Fibroblast of lung (primary cell): ENCODE measurements at regions not wholly inside any gene's neighbourhood (a gene's known extent, or its start where the extent isn't known, plus 50 kb on each side); places are given as distances from the start of the nearest gene placed in this dataset.
"Not testable (repeated sequence)": the region's sequence is repeated elsewhere in the genome, so short reads cannot be mapped to it uniquely, and the experiment has no call there.

Experiments used
- DNase-seq, 2 donors: peaks; one replicate each; pipeline versions ENCODE4 v3.0.0 to v3.0.0-alpha.2; 2010; ENCODE audit warnings: low read depth in 2 of 2
- H2AFZ ChIP-seq: 2 replicates; pipeline ENCODE4 v1.5.1; 2012; ENCODE audit warnings: low read length, control low read depth, inconsistent platforms
- H3K27ac ChIP-seq: 2 replicates; pipeline ENCODE4 v1.5.1; 2011; ENCODE audit warnings: low read length, control low read depth; ENCODE audit not compliant: insufficient read depth
- H3K27me3 ChIP-seq: 2 replicates; pipeline ENCODE4 v1.5.1; 2011; ENCODE audit warnings: mild to moderate bottlenecking, low read length; ENCODE audit not compliant: control insufficient read depth, insufficient read depth
- H3K36me3 ChIP-seq: 2 replicates; pipeline ENCODE4 v1.5.1; 2011; ENCODE audit warnings: low read length; ENCODE audit not compliant: control insufficient read depth, insufficient read depth
- H3K4me1 ChIP-seq: 2 replicates; pipeline ENCODE4 v1.5.1; 2011; ENCODE audit warnings: low read length; ENCODE audit not compliant: control insufficient read depth, insufficient read depth; ENCODE audit errors: extremely low read depth
- H3K4me2 ChIP-seq: 2 replicates; pipeline ENCODE4 v1.5.1; 2011; ENCODE audit warnings: low read length, control low read depth; ENCODE audit not compliant: insufficient read depth; ENCODE audit errors: extremely low read depth
- H3K4me3 ChIP-seq, 4 experiments: fragments of 200-600 bp in 1 of 4; sonication (generic) in 1 of 4; replicated peaks in 1 of 4; 2 replicates each; pipeline ENCODE4 v1.5.1; 2011 to 2016; ENCODE audit warnings: low read length in 4 of 4, low read depth in 3 of 4, mild to moderate bottlenecking in 3 of 4, control low read depth in 2 of 4, inconsistent platforms in 1 of 4, mixed read lengths in 1 of 4; ENCODE audit not compliant: insufficient read depth in 1 of 4; ENCODE audit errors: control extremely low read depth in 1 of 4
- H3K79me2 ChIP-seq: 2 replicates; pipeline ENCODE4 v1.5.1; 2012; ENCODE audit warnings: mild to moderate bottlenecking, low read length, inconsistent platforms; ENCODE audit not compliant: control insufficient read depth, insufficient read depth
- H3K9ac ChIP-seq: 2 replicates; pipeline ENCODE4 v1.5.1; 2011; ENCODE audit warnings: mild to moderate bottlenecking, low read length, control low read depth; ENCODE audit not compliant: insufficient read depth
- H3K9me3 ChIP-seq: 2 replicates; pipeline ENCODE4 v1.5.1; 2012; ENCODE audit warnings: low read depth, low read length; ENCODE audit not compliant: control insufficient read depth, insufficient read depth
- H4K20me1 ChIP-seq: 2 replicates; pipeline ENCODE4 v1.5.1; 2011; ENCODE audit warnings: low read length; ENCODE audit not compliant: control insufficient read depth, insufficient read depth; ENCODE audit errors: extremely low read depth
- EZH2 ChIP-seq: IDR thresholded peaks from 2 replicates; pipeline ENCODE4 v1.5.1; 2012; ENCODE audit warnings: low read length, control low read depth, mild to moderate bottlenecking; ENCODE audit errors: missing control alignments
- TF ChIP-seq, protein P1 (sequence below), 2 donors: IDR thresholded peaks in 1 of 2; conservative IDR thresholded peaks in 1 of 2; 1 replicate in 1 of 2; 2 replicates in 1 of 2; pipeline ENCODE4 v1.5.1; 2011 to 2012; ENCODE audit warnings: low read length in 2 of 2, control low read depth in 1 of 2, inconsistent platforms in 1 of 2, low read depth in 1 of 2, mild to moderate bottlenecking in 1 of 2

DNA sequence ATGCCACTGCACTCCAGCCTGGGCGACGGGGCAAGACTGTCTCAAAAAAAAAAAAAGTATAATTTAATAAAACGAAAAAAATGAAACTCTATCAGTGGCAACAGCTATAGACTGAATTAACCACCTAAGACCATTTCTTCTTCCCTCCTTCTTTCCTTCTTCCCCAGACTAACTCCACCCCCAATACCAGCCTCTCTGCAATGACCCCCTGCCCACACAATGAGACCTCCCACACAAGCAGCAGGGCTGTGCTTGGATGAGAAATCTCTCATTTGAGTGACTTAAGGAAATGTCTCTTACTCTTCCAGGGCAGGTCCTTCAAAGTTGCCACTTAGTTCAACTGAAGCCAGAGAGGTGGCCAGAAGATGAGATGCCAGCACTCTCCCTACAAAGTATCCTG, 94.5 kb upstream of the SYT6 start:
- no peaks in the 10 kb centered on the region for H3K79me2 ChIP-seq
- TF ChIP-seq, protein P1, sequence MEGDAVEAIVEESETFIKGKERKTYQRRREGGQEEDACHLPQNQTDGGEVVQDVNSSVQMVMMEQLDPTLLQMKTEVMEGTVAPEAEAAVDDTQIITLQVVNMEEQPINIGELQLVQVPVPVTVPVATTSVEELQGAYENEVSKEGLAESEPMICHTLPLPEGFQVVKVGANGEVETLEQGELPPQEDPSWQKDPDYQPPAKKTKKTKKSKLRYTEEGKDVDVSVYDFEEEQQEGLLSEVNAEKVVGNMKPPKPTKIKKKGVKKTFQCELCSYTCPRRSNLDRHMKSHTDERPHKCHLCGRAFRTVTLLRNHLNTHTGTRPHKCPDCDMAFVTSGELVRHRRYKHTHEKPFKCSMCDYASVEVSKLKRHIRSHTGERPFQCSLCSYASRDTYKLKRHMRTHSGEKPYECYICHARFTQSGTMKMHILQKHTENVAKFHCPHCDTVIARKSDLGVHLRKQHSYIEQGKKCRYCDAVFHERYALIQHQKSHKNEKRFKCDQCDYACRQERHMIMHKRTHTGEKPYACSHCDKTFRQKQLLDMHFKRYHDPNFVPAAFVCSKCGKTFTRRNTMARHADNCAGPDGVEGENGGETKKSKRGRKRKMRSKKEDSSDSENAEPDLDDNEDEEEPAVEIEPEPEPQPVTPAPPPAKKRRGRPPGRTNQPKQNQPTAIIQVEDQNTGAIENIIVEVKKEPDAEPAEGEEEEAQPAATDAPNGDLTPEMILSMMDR (conservative IDR thresholded peaks at IDR 0.05 in 1 of 2, IDR thresholded peaks at IDR 0.05 in 1 of 2; ENCODE audit: low read depth in 1 of 2, low read length in 2 of 2), result no peak
- no peak for TF ChIP-seq EZH2
- H3K9me3 ChIP-seq, result no peaks in the 10 kb centered on the region
- H3K36me3 ChIP-seq, result no peaks in the 10 kb centered on the region
- H3K27me3 ChIP-seq, result no peaks in the 10 kb centered on the region
- H4K20me1 ChIP-seq, result no peaks in the 10 kb centered on the region
- no peak overlapping the region for H3K4me3 ChIP-seq
- H3K27ac ChIP-seq, result no peak overlapping the region
- H2AFZ ChIP-seq, result no peak overlapping the region
- no peak for DNase-seq
- H3K9ac ChIP-seq, result no peak overlapping the region
- no peak overlapping the region for H3K4me2 ChIP-seq
- no peaks in the 10 kb centered on the region for H3K4me1 ChIP-seq

DNA sequence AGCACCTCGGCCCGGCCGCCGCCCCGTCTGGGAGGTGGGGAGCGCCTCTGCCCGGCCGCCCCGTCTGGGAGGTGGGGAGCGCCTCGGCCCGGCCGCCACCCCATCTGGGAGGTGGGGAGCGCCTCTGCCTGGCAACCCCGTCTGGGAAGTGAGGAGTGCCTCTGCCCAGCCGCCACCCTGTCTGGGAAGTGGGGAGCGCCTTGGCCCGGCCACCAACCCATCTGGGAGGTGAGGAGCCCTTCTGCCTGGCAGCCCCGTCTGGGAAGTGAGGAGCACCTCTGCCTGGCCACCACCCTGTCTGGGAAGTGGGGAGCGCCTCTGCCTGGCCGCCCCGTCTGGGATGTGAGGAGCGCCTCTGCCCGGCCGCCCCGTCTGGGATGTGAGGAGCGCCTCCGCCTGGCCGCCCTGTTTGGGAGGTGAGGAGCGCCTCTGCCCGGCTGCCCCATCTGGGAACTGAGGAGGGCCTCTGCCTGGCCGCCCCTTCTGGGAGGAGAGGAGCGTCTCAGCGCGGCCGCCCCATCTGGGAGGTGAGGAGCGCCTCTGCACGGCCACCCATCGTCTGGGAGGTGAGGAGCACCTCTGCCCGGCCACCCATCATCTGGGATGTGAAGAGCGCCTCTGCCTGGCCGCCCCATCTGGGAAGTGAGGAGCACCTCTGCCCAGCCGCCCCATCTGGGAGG, 89.0 kb upstream of the SYT6 start:
- not testable (repeated sequence) for H3K9ac ChIP-seq, H4K20me1 ChIP-seq, H3K27ac ChIP-seq, H3K4me2 ChIP-seq, H3K4me3 ChIP-seq, H3K9me3 ChIP-seq, H3K4me1 ChIP-seq, H2AFZ ChIP-seq, H3K27me3 ChIP-seq, H3K36me3 ChIP-seq, DNase-seq, H3K79me2 ChIP-seq

DNA sequence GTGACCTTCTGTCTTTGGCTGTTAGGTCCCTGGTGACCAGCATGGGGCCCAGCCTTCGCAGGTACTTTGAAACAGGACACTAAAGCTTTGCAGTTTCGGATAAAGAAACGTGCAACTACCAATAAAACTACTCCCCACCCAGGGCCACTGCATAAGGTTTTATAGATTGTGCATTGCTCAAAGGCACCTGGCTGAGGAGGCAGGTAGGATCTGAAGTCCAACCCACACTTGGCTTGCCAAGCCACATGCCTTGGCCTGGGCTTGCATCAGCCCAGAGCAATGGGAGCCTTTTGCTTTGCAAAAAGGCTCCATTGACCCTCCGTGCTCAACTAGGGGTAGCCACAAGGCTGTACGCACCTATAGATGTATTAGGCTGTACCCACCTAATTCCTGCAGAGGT, 84.4 kb upstream of the SYT6 start:
- Histone ChIP-seq H2AFZ (no peak overlapping the region), H3K4me2 (no peak overlapping the region), H3K4me1 (no peaks in the 10 kb centered on the region), H4K20me1 (no peaks in the 10 kb centered on the region), H3K36me3 (no peaks in the 10 kb centered on the region), H3K4me3 (no peak overlapping the region), H3K79me2 (no peaks in the 10 kb centered on the region), H3K27me3 (no peaks in the 10 kb centered on the region), H3K27ac (no peak overlapping the region), H3K9ac (no peak overlapping the region), H3K9me3 (no peaks in the 10 kb centered on the region)
- no peak for TF ChIP-seq EZH2
- TF ChIP-seq, protein P1 (conservative IDR thresholded peaks at IDR 0.05 in 1 of 2, IDR thresholded peaks at IDR 0.05 in 1 of 2; ENCODE audit: low read depth in 1 of 2, low read length in 2 of 2), result no peak
- DNase-seq, result no peak
